ENCODE measurements at regions not wholly inside any gene's neighbourhood (a gene's known extent, or its start where the extent isn't known, plus 50 kb on each side); places are given as distances from the start of the nearest gene placed in this dataset.
A peak's percentile ranks its signal among the peaks of the same experiment; 100 is the strongest.

- no peak overlapping the region for H3K27ac Mint-ChIP-seq
- no peak overlapping the region for H3K4me3 Mint-ChIP-seq
- peaks cover 7% of the 10 kb centered on the region for H3K9me3 Mint-ChIP-seq
- H3K27me3 Mint-ChIP-seq, result no peaks in the 10 kb centered on the region
- H3K4me1 Mint-ChIP-seq (ENCODE audit: low read depth), result no peaks in the 10 kb centered on the region
- DNase-seq, result no peak
- no peaks in the 10 kb centered on the region for H3K36me3 Mint-ChIP-seq (ENCODE audit: low read depth)
Observed at GRCh38 chr11:116653206-116653605, 119.6 kb downstream of the BUD13 start.

DNA sequence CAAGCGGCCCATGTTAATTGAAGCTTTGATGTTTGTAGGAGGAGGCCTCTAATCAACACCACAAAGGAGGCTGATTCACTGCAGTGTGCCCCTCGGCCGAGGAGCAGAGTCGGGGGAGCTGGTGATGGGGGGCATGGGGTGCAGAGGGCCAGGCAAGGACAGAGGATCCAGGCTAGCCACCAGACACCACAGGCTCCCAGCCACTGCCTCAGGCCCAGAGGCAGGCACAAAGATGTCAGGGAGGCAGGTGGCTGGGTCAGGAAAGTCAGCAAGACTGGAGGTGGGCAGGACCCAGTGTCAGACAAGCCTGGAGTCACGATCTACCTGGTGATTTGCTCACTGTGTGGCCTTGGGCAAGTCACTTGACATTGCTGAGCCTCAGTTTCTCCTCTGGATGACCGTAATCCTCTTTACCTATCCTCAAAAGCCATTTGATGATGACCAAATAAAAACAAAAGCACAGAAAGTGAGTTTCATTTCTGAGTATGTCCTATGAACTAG, 121.0 kb downstream of the BUD13 start:
- Mint-ChIP-seq H3K4me1 (ENCODE audit: low read depth) (no peaks in the 10 kb centered on the region), H3K4me3 (no peak overlapping the region), H3K36me3 (ENCODE audit: low read depth) (no peaks in the 10 kb centered on the region), H3K27me3 (no peaks in the 10 kb centered on the region), H3K27ac (no peak overlapping the region), H3K9me3 (peaks cover 7% of the 10 kb centered on the region)
- DNase-seq, result no peak

DNA sequence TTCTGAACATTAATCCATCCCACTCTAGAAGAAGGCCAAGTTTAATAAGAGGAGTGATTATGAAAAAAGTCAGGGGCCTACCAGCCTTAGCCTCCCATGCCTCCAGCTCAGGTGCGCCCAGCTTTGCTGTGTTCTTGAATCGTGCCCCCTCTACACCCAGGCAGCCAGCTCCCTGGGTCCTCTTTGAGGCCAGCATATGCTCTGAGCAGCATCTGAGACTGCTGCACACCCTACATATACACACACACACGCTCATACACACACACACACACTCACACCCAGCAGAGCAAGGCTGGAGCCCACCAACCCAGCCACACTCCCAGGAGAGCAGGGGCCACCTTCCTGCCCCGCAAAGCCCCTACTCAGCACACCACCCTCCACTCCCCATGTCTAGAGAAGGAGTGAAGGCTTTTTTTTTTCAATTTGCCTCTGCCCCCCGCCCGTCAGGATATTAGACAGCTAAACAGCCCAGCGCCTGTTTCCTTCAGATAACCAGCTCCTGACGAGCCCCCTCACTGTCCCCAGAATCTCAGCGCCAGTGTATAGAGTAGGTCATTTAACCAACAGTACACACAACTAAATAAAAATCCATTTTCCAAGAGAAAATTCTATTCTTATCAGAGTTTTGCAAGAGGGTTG, 121.6 kb downstream of the BUD13 start:
- no peak overlapping the region for H3K4me3 Mint-ChIP-seq
- H3K36me3 Mint-ChIP-seq (ENCODE audit: low read depth), result no peaks in the 10 kb centered on the region
- peaks cover 7% of the 10 kb centered on the region for H3K9me3 Mint-ChIP-seq
- H3K4me1 Mint-ChIP-seq (ENCODE audit: low read depth), result no peaks in the 10 kb centered on the region
- no peak for DNase-seq
- no peaks in the 10 kb centered on the region for H3K27me3 Mint-ChIP-seq
- H3K27ac Mint-ChIP-seq, result no peak overlapping the region

DNA sequence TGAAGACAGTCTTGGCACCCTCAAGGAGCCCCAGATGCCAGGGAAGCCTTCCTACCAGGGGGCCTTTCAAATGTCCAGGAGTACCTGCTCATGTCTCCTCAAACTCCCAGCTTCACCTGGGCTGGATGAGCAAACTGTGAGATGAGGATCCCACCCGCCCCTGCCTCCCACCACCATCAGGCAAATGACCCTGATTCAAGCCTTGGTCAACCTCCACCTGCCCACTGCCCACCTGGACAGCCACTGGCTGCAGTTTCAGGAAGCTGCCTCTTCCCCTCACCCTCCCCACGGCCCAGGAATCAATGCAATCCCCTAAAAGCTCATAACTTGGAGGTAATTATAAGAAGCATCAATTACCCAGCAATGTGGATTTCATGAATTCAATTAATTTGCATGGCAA, 122.7 kb downstream of the BUD13 start:
- H3K4me3 Mint-ChIP-seq, result no peak overlapping the region
- no peak for DNase-seq
- no peak overlapping the region for H3K27ac Mint-ChIP-seq
- H3K36me3 Mint-ChIP-seq (ENCODE audit: low read depth), result no peaks in the 10 kb centered on the region
- peaks cover 1% of the 10 kb centered on the region for H3K9me3 Mint-ChIP-seq
- no peaks in the 10 kb centered on the region for H3K27me3 Mint-ChIP-seq
- H3K4me1 Mint-ChIP-seq (ENCODE audit: low read depth), result no peaks in the 10 kb centered on the region

GRCh38 chr11:116649268-116649667, 123.5 kb downstream of the BUD13 start:
- no peaks in the 10 kb centered on the region for H3K36me3 Mint-ChIP-seq (ENCODE audit: low read depth)
- H3K27ac Mint-ChIP-seq, result no peak overlapping the region
- no peak for DNase-seq
- no peaks in the 10 kb centered on the region for H3K9me3 Mint-ChIP-seq
- H3K4me3 Mint-ChIP-seq, result no peak overlapping the region
- no peaks in the 10 kb centered on the region for H3K4me1 Mint-ChIP-seq (ENCODE audit: low read depth)
- H3K27me3 Mint-ChIP-seq, result no peaks in the 10 kb centered on the region

DNA sequence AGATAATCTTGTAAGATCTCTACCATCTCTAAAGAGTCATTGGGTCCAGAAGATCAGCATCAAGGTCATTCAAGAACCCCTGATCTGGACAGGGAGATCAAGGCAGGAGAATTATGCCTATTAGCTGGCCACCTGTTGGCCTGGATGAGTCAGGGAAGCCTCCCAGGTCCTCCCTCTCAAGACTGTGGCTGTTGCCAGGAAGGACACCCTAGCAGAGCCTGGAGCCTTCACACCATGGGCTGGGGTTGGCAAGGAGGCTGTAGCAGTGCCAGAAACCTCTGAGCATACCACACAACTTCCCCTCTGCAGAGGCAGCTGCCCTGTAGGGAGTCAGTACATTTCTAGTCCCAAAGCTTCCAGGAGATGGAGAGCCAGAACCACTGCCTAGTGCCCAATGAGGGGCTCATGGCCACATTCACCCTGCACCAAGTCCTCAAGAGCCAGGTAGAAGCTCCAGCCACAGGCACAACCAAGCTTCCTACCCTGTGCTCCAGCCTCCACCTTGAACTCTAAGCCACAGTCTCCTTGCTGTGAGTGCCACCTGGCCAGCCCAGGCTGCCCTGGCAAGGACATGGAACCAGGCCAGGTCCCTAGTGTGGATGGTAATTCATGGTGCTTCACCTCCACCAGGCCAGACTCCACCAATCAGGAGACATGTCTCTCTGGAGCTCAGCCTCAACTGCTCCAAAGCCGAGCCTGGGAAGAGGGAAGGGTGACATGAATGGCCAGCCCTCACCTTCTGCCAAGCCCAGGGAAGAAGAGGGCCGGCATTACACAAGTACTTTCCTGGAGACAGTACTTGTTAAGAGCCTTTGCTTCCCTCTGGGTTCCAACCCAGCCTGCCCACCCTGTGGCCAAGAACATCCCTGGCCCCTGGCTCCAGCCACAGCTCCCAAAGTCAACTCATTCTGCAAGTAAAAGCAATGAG, 124.3 kb downstream of the BUD13 start:
- Mint-ChIP-seq H3K27me3 (peaks cover 4% of the 10 kb centered on the region), H3K36me3 (ENCODE audit: low read depth) (no peaks in the 10 kb centered on the region), H3K4me1 (ENCODE audit: low read depth) (no peaks in the 10 kb centered on the region), H3K9me3 (no peaks in the 10 kb centered on the region), H3K4me3 (no peak overlapping the region), H3K27ac (no peak overlapping the region)
- no peak for DNase-seq

GRCh38 chr11:116647305-116648080, 125.3 kb downstream of the BUD13 start:
- H3K27ac Mint-ChIP-seq, result no peak overlapping the region
- no peaks in the 10 kb centered on the region for H3K9me3 Mint-ChIP-seq
- H3K4me3 Mint-ChIP-seq, result no peak overlapping the region
- DNase-seq, result no peak
- no peaks in the 10 kb centered on the region for H3K36me3 Mint-ChIP-seq (ENCODE audit: low read depth)
- H3K27me3 Mint-ChIP-seq, result peaks cover 4% of the 10 kb centered on the region
- no peaks in the 10 kb centered on the region for H3K4me1 Mint-ChIP-seq (ENCODE audit: low read depth)

GRCh38 chr11:116646191-116646590, 126.6 kb downstream of the BUD13 start:
- Mint-ChIP-seq H3K36me3 (ENCODE audit: low read depth) (no peaks in the 10 kb centered on the region), H3K4me1 (ENCODE audit: low read depth) (no peaks in the 10 kb centered on the region), H3K9me3 (no peaks in the 10 kb centered on the region), H3K27ac (no peak overlapping the region), H3K4me3 (no peak overlapping the region), H3K27me3 (peaks cover 7% of the 10 kb centered on the region)
- no peak for DNase-seq

DNA sequence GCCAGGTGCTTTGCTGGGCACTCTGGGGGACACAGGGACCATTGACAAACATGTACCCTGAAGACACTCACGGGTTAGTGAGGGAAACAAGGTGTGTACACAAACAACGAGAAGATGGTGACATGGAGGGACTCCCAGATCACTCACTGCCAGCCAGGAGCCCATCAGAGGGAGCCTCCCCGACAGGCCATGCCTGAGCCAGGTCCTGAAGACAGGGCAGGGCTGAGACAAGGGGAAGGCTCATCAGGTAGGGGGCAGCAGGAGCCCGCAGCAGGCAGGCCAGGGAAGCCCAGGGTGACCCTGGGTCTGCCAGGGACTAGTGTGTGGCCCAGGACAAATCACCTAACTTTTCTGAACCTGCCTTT, 127.9 kb downstream of the BUD13 start:
- no peak overlapping the region for H3K4me3 Mint-ChIP-seq
- DNase-seq, result no peak
- peaks cover 12% of the 10 kb centered on the region for H3K27me3 Mint-ChIP-seq
- H3K27ac Mint-ChIP-seq, result no peak overlapping the region
- H3K9me3 Mint-ChIP-seq, result no peaks in the 10 kb centered on the region
- H3K36me3 Mint-ChIP-seq (ENCODE audit: low read depth), result no peaks in the 10 kb centered on the region
- H3K4me1 Mint-ChIP-seq (ENCODE audit: low read depth), result no peaks in the 10 kb centered on the region

- no peak for DNase-seq
- no peaks in the 10 kb centered on the region for H3K36me3 Mint-ChIP-seq (ENCODE audit: low read depth)
- H3K4me3 Mint-ChIP-seq, result no peak overlapping the region
- no peaks in the 10 kb centered on the region for H3K4me1 Mint-ChIP-seq (ENCODE audit: low read depth)
- no peak overlapping the region for H3K27ac Mint-ChIP-seq
- H3K27me3 Mint-ChIP-seq, result peaks cover 12% of the 10 kb centered on the region
- H3K9me3 Mint-ChIP-seq, result no peaks in the 10 kb centered on the region
Observed at GRCh38 chr11:116644201-116644940, 128.4 kb downstream of the BUD13 start.

- Mint-ChIP-seq H3K27me3 (peaks cover 12% of the 10 kb centered on the region), H3K4me1 (ENCODE audit: low read depth) (no peaks in the 10 kb centered on the region), H3K27ac (no peak overlapping the region), H3K9me3 (no peaks in the 10 kb centered on the region), H3K4me3 (no peak overlapping the region), H3K36me3 (ENCODE audit: low read depth) (no peaks in the 10 kb centered on the region)
- no peak for DNase-seq
Observed at GRCh38 chr11:116643521-116643920, 129.3 kb downstream of the BUD13 start.

DNA sequence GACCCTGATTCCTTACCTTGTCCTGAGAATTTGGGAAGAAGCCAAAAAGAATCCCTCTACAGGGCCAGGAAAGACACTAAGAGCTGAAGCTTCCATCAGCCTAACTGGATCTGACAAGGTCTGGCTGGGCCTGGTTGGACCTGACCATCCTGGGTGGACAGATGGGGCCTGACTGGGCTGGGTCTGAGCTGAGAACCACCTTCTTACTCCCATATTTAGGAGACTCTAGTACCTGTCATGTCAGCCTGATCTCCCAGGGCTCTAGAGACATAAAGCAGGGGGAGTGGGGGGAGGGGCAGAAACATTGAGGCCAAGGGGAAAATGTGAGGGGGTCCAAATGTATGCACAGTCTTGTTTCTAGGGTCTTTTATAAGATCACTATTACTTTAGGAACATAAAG, 129.9 kb downstream of the BUD13 start:
- H3K4me3 Mint-ChIP-seq, result no peak overlapping the region
- H3K9me3 Mint-ChIP-seq, result no peaks in the 10 kb centered on the region
- H3K4me1 Mint-ChIP-seq (ENCODE audit: low read depth), result no peaks in the 10 kb centered on the region
- DNase-seq, result no peak
- H3K27me3 Mint-ChIP-seq, result peaks cover 12% of the 10 kb centered on the region
- H3K36me3 Mint-ChIP-seq (ENCODE audit: low read depth), result no peaks in the 10 kb centered on the region
- H3K27ac Mint-ChIP-seq, result no peak overlapping the region

DNA sequence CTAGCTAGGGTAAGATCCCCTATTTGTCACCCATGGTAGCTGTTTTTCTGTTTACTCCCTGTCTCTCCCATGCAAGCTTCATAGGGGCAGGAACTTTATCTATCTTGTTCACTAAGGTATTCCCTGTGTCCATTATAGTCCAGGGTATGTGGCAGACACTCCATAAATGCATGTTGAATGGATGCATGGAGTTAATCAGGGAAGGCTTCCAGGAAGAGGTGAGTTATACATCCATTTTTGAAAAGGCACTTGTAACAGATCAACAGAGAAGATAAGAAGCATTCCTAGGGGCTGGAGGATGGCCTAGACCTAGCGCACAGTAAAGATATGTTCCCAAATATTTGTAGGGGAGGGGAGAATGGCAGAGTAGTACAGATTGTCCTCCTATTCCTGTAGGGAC, 130.3 kb downstream of the BUD13 start:
- H3K36me3 Mint-ChIP-seq (ENCODE audit: low read depth), result no peaks in the 10 kb centered on the region

DNA sequence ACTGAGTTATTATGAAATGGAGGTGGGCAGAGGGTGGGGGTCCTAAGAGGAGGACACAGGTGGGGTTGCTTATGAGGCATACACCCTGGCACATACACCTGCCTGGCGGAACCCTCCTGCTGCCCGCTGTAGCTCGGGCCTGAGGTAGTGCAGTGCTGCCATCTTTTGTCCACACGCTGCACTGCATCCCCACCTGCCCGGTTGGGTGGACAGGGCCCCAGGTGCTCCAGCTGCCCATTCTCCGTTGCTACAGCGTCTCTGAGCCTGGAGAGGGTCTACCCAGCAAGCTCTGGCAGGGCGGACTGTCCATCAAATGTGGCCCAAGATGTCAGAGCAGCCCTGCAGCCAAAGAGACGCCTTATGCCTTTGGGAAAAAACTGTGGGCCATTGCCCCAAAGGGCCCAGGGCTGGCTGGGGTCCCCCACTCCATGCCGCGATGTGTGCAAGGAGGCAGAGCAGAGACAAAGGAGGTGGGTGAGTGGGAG, 131.2 kb downstream of the BUD13 start:
- Mint-ChIP-seq H3K4me3 (no peak overlapping the region), H3K9me3 (no peaks in the 10 kb centered on the region)

More for the DNA sequence above, 130.3 kb downstream of the BUD13 start:
- Mint-ChIP-seq H3K27me3 (peaks cover 12% of the 10 kb centered on the region), H3K4me3 (no peak overlapping the region), H3K27ac (no peak overlapping the region), H3K4me1 (ENCODE audit: low read depth) (no peaks in the 10 kb centered on the region), H3K9me3 (no peaks in the 10 kb centered on the region)
- DNase-seq, result no peak

More for the DNA sequence above, 131.2 kb downstream of the BUD13 start:
- DNase-seq, result peak; percentile 42
- peaks cover 12% of the 10 kb centered on the region for H3K27me3 Mint-ChIP-seq
- H3K36me3 Mint-ChIP-seq (ENCODE audit: low read depth), result no peaks in the 10 kb centered on the region
- no peak overlapping the region for H3K27ac Mint-ChIP-seq
- no peaks in the 10 kb centered on the region for H3K4me1 Mint-ChIP-seq (ENCODE audit: low read depth)

All from activated T-cell treated with anti-CD3 and anti-CD28 coated beads, Interleukin-2, amount 50 U/mL, for 24 hours (primary cell).